Naive thymus-derived CD4-positive, alpha-beta T cell (primary cell): ENCODE measurements at regions not wholly inside any gene's neighbourhood (a gene's known extent, or its start where the extent isn't known, plus 50 kb on each side); places are given as distances from the start of the nearest gene placed in this dataset.

Experiments used
- ATAC-seq: fragments of 150-1000 bp; cut with Tn5 transposase; 2 replicates; pipeline ENCODE4 v1.10.0; 2021; ENCODE audit warnings: mild to moderate bottlenecking, moderate library complexity
- CTCF ChIA-PET: fragments of 350-600 bp; sonication (Branson Sonifier 250); formaldehyde crosslinking; loops from one replicate; lab custom pipeline; 2021; ENCODE audit warnings: antibody characterized with exemption; lab: Charles Lee
- POLR2A ChIA-PET: fragments of 350-600 bp; sonication (Branson Sonifier 250); formaldehyde crosslinking; loops from one replicate; lab custom pipeline; 2021; ENCODE audit warnings: antibody characterized with exemption, inconsistent platforms; lab: Charles Lee
- DNase-seq, 9 donors: peaks; one replicate each; pipeline versions ENCODE4 v3.0.0 to v3.0.0-alpha.2; 2020 to 2022; ENCODE audit warnings: mixed read lengths in 1 of 9
- H3K27ac ChIP-seq: one replicate; pipeline ENCODE4 v1.7.0; 2013; ENCODE audit warnings: mild to moderate bottlenecking, low read depth, low read length, moderate library complexity
- H3K27me3 ChIP-seq, 2 donors: one replicate each; pipeline ENCODE4 v1.7.0; 2013; ENCODE audit warnings: low read length in 2 of 2, mild to moderate bottlenecking in 2 of 2, moderate library complexity in 2 of 2; ENCODE audit not compliant: control insufficient read depth in 2 of 2, insufficient read depth in 2 of 2
- H3K36me3 ChIP-seq, 3 experiments: 1 replicate in 2 of 3; 2 replicates in 1 of 3; pipeline ENCODE4 v1.7.0; 2013; ENCODE audit warnings: low read length in 3 of 3, mild to moderate bottlenecking in 3 of 3, moderate library complexity in 1 of 3; ENCODE audit not compliant: insufficient read depth in 3 of 3, control insufficient read depth in 2 of 3
- H3K4me1 ChIP-seq, 2 donors: one replicate each; pipeline ENCODE4 v1.7.0; 2013; ENCODE audit warnings: low read length in 2 of 2, mild to moderate bottlenecking in 2 of 2, moderate library complexity in 1 of 2; ENCODE audit not compliant: control insufficient read depth in 2 of 2, insufficient read depth in 2 of 2
- H3K4me3 ChIP-seq: 2 replicates; pipeline ENCODE4 v1.7.0; 2013; ENCODE audit warnings: mild to moderate bottlenecking, low read length
- H3K9me3 ChIP-seq, 3 experiments: 1 replicate in 2 of 3; 2 replicates in 1 of 3; pipeline ENCODE4 v1.7.0; 2013; ENCODE audit warnings: low read length in 3 of 3; ENCODE audit not compliant: control insufficient read depth in 2 of 3
- H3K27ac Mint-ChIP-seq, 9 donors: one replicate each; pipeline ENCODE4 v1.8.0; 2020 to 2022; ENCODE audit warnings: mixed read lengths in 9 of 9, mild to moderate bottlenecking in 8 of 9, moderate library complexity in 5 of 9, inconsistent platforms in 2 of 9
- H3K27me3 Mint-ChIP-seq, 5 donors: one replicate each; pipeline ENCODE4 v1.8.0; 2021 to 2022; ENCODE audit warnings: mixed read lengths in 5 of 5, mild to moderate bottlenecking in 1 of 5
- H3K36me3 Mint-ChIP-seq, 5 donors: one replicate each; pipeline ENCODE4 v1.8.0; 2020 to 2022; ENCODE audit warnings: mixed read lengths in 5 of 5, mild to moderate bottlenecking in 3 of 5, inconsistent platforms in 1 of 5
- H3K4me1 Mint-ChIP-seq, 7 donors: one replicate each; pipeline ENCODE4 v1.8.0; 2020 to 2022; ENCODE audit warnings: mixed read lengths in 7 of 7, mild to moderate bottlenecking in 3 of 7, inconsistent platforms in 1 of 7
- H3K4me3 Mint-ChIP-seq, 10 donors: one replicate each; pipeline ENCODE4 v1.8.0; 2020 to 2022; ENCODE audit warnings: mild to moderate bottlenecking in 10 of 10, mixed read lengths in 10 of 10, moderate library complexity in 6 of 10, inconsistent platforms in 2 of 10
- H3K9me3 Mint-ChIP-seq, 11 donors: one replicate each; pipeline ENCODE4 v1.8.0; 2020 to 2022; ENCODE audit warnings: mixed read lengths in 11 of 11, mild to moderate bottlenecking in 4 of 11, inconsistent platforms in 1 of 11, moderate library complexity in 1 of 11
- intact Hi-C, 2 donors: fragments of 100-400 bp; cut with micrococcal nuclease; formaldehyde crosslinking; loops; one replicate each; pipeline ENCODE4 v1.15.1; 2023

- Histone ChIP-seq H3K4me1 (peaks cover 4 to 8% of the 10 kb centered on the region in 2 donors), H3K27ac (no peak overlapping the region), H3K36me3 (no peaks in the 10 kb centered on the region), H3K9me3 (no peaks in the 10 kb centered on the region), H3K4me3 (no peak overlapping the region), H3K27me3 (no peaks in the 10 kb centered on the region)
- Mint-ChIP-seq H3K4me1 (peaks cover 10 to 47% (median 37%) of the 10 kb centered on the region in 7 donors), H3K36me3 (peaks cover 0 to 54% (median 0%) of the 10 kb centered on the region in 5 donors), H3K27ac (peak overlapping the region in 2 of 9 donors; percentile 71 to 78), H3K4me3 (peak overlapping the region in 1 of 10 donors; percentile 68), H3K9me3 (peaks cover 0 to 35% (median 0%) of the 10 kb centered on the region in 11 donors), H3K27me3 (no peaks in the 10 kb centered on the region)
- ATAC-seq (no peak), DNase-seq (no peak)
- ChIA-PET POLR2A (no interaction called here), CTCF (no interaction called here)
- intact Hi-C loops: loop anchor here in 1 of 2 donors (2.0 kb wide), 3 partner anchors 45 to 477 kb away; no protein-coding TSS in a partner anchor
Observed at GRCh38 chr3:106229495-106230278, 360.9 kb upstream of the CBLB start.

GRCh38 chr3:106231086-106231485, 362.3 kb upstream of the CBLB start:
- ChIA-PET POLR2A (no interaction called here), CTCF (no interaction called here)
- no peaks in the 10 kb centered on the region for H3K27me3 Mint-ChIP-seq
- Histone ChIP-seq H3K36me3 (no peaks in the 10 kb centered on the region), H3K27ac (no peak overlapping the region), H3K9me3 (no peaks in the 10 kb centered on the region), H3K4me1 (peaks cover 4 to 8% of the 10 kb centered on the region in 2 donors), H3K4me3 (no peak overlapping the region), H3K27me3 (no peaks in the 10 kb centered on the region)
- H3K4me3 Mint-ChIP-seq: peak overlapping the region in 9 of 10 donors; percentile 3 to 80 (median 64)
- peaks cover 10 to 47% (median 37%) of the 10 kb centered on the region in 7 donors for H3K4me1 Mint-ChIP-seq
- intact Hi-C loops: loop anchor here in 1 of 2 donors (2.0 kb wide), 3 partner anchors 46 to 478 kb away; no protein-coding TSS in a partner anchor
- no peak for ATAC-seq
- DNase-seq: no peak
- peaks cover 0 to 57% (median 0%) of the 10 kb centered on the region in 5 donors for H3K36me3 Mint-ChIP-seq
- peak overlapping the region in 8 of 9 donors; percentile 2 to 90 (median 46) for H3K27ac Mint-ChIP-seq
- H3K9me3 Mint-ChIP-seq: peaks cover 0 to 31% (median 0%) of the 10 kb centered on the region in 11 donors

GRCh38 chr3:106232956-106233355, 364.1 kb upstream of the CBLB start:
- no peak overlapping the region for H3K4me3 ChIP-seq
- H3K27me3 Mint-ChIP-seq: no peaks in the 10 kb centered on the region
- peaks cover 0 to 48% (median 4%) of the 10 kb centered on the region in 5 donors for H3K36me3 Mint-ChIP-seq
- H3K9me3 Mint-ChIP-seq: peaks cover 0 to 24% (median 1%) of the 10 kb centered on the region in 11 donors
- H3K36me3 ChIP-seq: no peaks in the 10 kb centered on the region
- no peak for DNase-seq
- H3K9me3 ChIP-seq: no peaks in the 10 kb centered on the region
- ChIA-PET CTCF (no interaction called here), POLR2A (no interaction called here)
- ATAC-seq: no peak
- H3K27ac ChIP-seq: no peak overlapping the region
- H3K4me1 ChIP-seq: peaks cover 4 to 8% of the 10 kb centered on the region in 2 donors
- H3K27ac Mint-ChIP-seq: no peak overlapping the region
- intact Hi-C loops: no loop called here
- H3K27me3 ChIP-seq: no peaks in the 10 kb centered on the region
- peaks cover 10 to 42% (median 37%) of the 10 kb centered on the region in 7 donors for H3K4me1 Mint-ChIP-seq
- no peak overlapping the region for H3K4me3 Mint-ChIP-seq

- no peak for DNase-seq
- peaks cover 0 to 28% (median 4%) of the 10 kb centered on the region in 5 donors for H3K36me3 Mint-ChIP-seq
- POLR2A ChIA-PET: no interaction called here
- no peak overlapping the region for H3K4me3 ChIP-seq
- no peak for ATAC-seq
- H3K27ac Mint-ChIP-seq: no peak overlapping the region
- no peaks in the 10 kb centered on the region for H3K27me3 ChIP-seq
- no peak overlapping the region for H3K4me3 Mint-ChIP-seq
- CTCF ChIA-PET: no interaction called here
- intact Hi-C loops: no loop called here
- H3K36me3 ChIP-seq: no peaks in the 10 kb centered on the region
- no peak overlapping the region for H3K27ac ChIP-seq
- no peaks in the 10 kb centered on the region for H3K27me3 Mint-ChIP-seq
- no peaks in the 10 kb centered on the region for H3K9me3 ChIP-seq
- H3K9me3 Mint-ChIP-seq: peaks cover 0 to 19% (median 1%) of the 10 kb centered on the region in 11 donors
- no peaks in the 10 kb centered on the region for H3K4me1 ChIP-seq
- peaks cover 0 to 8% (median 0%) of the 10 kb centered on the region in 7 donors for H3K4me1 Mint-ChIP-seq
Observed at GRCh38 chr3:106239195-106239697, 370.4 kb upstream of the CBLB start.

GRCh38 chr3:106241593-106241992, 372.8 kb upstream of the CBLB start:
- H3K9me3 Mint-ChIP-seq: peaks cover 0 to 17% (median 0%) of the 10 kb centered on the region in 11 donors
- H3K4me3 Mint-ChIP-seq: no peak overlapping the region
- H3K27me3 Mint-ChIP-seq: no peaks in the 10 kb centered on the region

GRCh38 chr3:106242781-106243180, 374.0 kb upstream of the CBLB start:
- Mint-ChIP-seq H3K9me3 (peaks cover 0 to 17% (median 0%) of the 10 kb centered on the region in 11 donors), H3K27ac (peak overlapping the region in 1 of 9 donors; percentile 2), H3K27me3 (no peaks in the 10 kb centered on the region), H3K36me3 (peaks cover 0 to 21% (median 0%) of the 10 kb centered on the region in 5 donors), H3K4me3 (no peak overlapping the region), H3K4me1 (peaks cover 0 to 9% (median 0%) of the 10 kb centered on the region in 7 donors)
- ChIA-PET CTCF (no interaction called here), POLR2A (no interaction called here)
- DNase-seq: no peak
- Histone ChIP-seq H3K27me3 (no peaks in the 10 kb centered on the region), H3K27ac (no peak overlapping the region), H3K9me3 (no peaks in the 10 kb centered on the region), H3K36me3 (no peaks in the 10 kb centered on the region), H3K4me1 (no peaks in the 10 kb centered on the region), H3K4me3 (no peak overlapping the region)
- intact Hi-C loops: no loop called here
- ATAC-seq: no peak

More at GRCh38 chr3:106241593-106241992, 372.8 kb upstream of the CBLB start:
- intact Hi-C loops: no loop called here
- H3K27ac ChIP-seq: no peak overlapping the region
- H3K9me3 ChIP-seq: no peaks in the 10 kb centered on the region
- H3K36me3 ChIP-seq: no peaks in the 10 kb centered on the region
- CTCF ChIA-PET: no interaction called here
- ATAC-seq (no peak), DNase-seq (no peak)
- peaks cover 0 to 8% (median 0%) of the 10 kb centered on the region in 7 donors for H3K4me1 Mint-ChIP-seq
- H3K36me3 Mint-ChIP-seq: peaks cover 0 to 20% (median 4%) of the 10 kb centered on the region in 5 donors
- H3K4me1 ChIP-seq: no peaks in the 10 kb centered on the region
- no peak overlapping the region for H3K27ac Mint-ChIP-seq
- no peaks in the 10 kb centered on the region for H3K27me3 ChIP-seq
- H3K4me3 ChIP-seq: no peak overlapping the region
- POLR2A ChIA-PET: interaction anchor here (0.6 kb wide), 1 partner anchor 341 kb away, joined by 3 read pairs; no protein-coding TSS in a partner anchor
